ENCODE measurements at regions not wholly inside any gene's neighbourhood (a gene's known extent, or its start where the extent isn't known, plus 50 kb on each side); places are given as distances from the start of the nearest gene placed in this dataset.

GRCh38 chr7:145520284-145520683 is 596.3 kb upstream of the CNTNAP2 start:
- no peaks in the 10 kb centered on the region for H3K9me3 ChIP-seq
- intact Hi-C loops (cut with DNase I; ENCODE audit: low total_unique reads): no loop called here
- H3K4me1 ChIP-seq: no peaks in the 10 kb centered on the region
- H3K27me3 ChIP-seq: no peaks in the 10 kb centered on the region
- H3K27ac ChIP-seq: no peak overlapping the region
- H3K4me3 ChIP-seq: no peak overlapping the region
- DNase-seq (ENCODE audit: low spot score in 2 of 2): no peak
- H3K36me3 ChIP-seq: no peaks in the 10 kb centered on the region
- TF ChIP-seq, protein P1, sequence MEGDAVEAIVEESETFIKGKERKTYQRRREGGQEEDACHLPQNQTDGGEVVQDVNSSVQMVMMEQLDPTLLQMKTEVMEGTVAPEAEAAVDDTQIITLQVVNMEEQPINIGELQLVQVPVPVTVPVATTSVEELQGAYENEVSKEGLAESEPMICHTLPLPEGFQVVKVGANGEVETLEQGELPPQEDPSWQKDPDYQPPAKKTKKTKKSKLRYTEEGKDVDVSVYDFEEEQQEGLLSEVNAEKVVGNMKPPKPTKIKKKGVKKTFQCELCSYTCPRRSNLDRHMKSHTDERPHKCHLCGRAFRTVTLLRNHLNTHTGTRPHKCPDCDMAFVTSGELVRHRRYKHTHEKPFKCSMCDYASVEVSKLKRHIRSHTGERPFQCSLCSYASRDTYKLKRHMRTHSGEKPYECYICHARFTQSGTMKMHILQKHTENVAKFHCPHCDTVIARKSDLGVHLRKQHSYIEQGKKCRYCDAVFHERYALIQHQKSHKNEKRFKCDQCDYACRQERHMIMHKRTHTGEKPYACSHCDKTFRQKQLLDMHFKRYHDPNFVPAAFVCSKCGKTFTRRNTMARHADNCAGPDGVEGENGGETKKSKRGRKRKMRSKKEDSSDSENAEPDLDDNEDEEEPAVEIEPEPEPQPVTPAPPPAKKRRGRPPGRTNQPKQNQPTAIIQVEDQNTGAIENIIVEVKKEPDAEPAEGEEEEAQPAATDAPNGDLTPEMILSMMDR (IDR thresholded peaks at IDR 0.05): no peak
- TF ChIP-seq POLR2A (IDR thresholded peaks at IDR 0.05): no peak
- no peak for TF ChIP-seq POLR2AphosphoS5 (IDR thresholded peaks at IDR 0.05)

DNA sequence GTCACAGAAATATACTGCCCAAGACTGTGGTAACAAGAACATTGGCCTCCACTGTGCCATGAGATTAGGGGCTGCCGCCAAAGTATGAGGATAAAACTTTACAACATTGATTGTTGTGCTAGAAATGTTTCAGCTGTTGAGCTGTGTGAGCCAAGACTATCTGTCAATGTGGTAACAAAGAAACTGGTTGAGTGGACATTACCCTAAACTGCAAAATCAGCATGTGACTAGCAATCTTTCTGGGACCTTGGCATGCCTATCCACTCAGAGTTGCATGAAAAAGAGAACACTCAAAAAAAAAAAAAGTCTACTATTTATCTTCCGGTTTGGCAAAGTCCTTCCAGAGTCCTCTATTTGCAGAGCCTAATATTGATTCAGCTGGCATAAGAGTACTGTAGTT is 605.6 kb upstream of the CNTNAP2 start:
- no peak overlapping the region for H3K27ac ChIP-seq
- DNase-seq (ENCODE audit: low spot score in 2 of 2): no peak
- no peaks in the 10 kb centered on the region for H3K36me3 ChIP-seq
- H3K27me3 ChIP-seq: no peaks in the 10 kb centered on the region
- no peaks in the 10 kb centered on the region for H3K4me1 ChIP-seq
- intact Hi-C loops (cut with DNase I; ENCODE audit: low total_unique reads): no loop called here
- H3K9me3 ChIP-seq: peaks cover 0 to 4% of the 10 kb centered on the region in 2 donors
- H3K4me3 ChIP-seq: no peak overlapping the region
- TF ChIP-seq, protein P1 (IDR thresholded peaks at IDR 0.05): no peak
- TF ChIP-seq POLR2AphosphoS5 (IDR thresholded peaks at IDR 0.05) (no peak), POLR2A (IDR thresholded peaks at IDR 0.05) (no peak)

- Histone ChIP-seq H3K4me1 (no peaks in the 10 kb centered on the region), H3K4me3 (no peak overlapping the region), H3K27ac (no peak overlapping the region), H3K9me3 (no peaks in the 10 kb centered on the region), H3K27me3 (no peaks in the 10 kb centered on the region), H3K36me3 (no peaks in the 10 kb centered on the region)
- intact Hi-C loops (cut with DNase I; ENCODE audit: low total_unique reads): no loop called here
- TF ChIP-seq, protein P1 (IDR thresholded peaks at IDR 0.05): no peak
- TF ChIP-seq POLR2A (IDR thresholded peaks at IDR 0.05) (no peak), POLR2AphosphoS5 (IDR thresholded peaks at IDR 0.05) (no peak)
- DNase-seq (ENCODE audit: low spot score in 2 of 2): no peak
Measured at GRCh38 chr7:145497911-145498525, 618.6 kb upstream of the CNTNAP2 start.

DNA sequence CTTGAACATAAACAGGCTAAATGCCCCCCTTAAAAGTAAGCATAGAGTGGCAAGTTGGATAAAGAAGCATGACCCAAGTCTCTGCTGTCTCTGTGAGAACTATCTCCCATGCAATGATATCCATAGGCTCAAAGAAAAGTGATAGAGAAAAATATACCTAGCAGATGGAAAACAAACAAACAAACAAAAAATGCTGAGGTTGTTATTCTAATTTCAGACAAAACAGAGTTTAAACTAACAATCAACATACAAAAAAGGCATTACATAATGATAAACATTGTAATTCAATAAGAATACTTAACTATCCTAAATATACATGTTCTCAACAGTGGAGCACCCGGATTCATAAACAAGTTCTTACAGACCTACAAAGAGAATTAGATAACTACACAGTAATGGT is 626.2 kb upstream of the CNTNAP2 start:
- Histone ChIP-seq H3K4me1 (no peaks in the 10 kb centered on the region), H3K4me3 (no peak overlapping the region), H3K27me3 (no peaks in the 10 kb centered on the region), H3K9me3 (peaks cover 0 to 19% of the 10 kb centered on the region in 2 donors), H3K36me3 (no peaks in the 10 kb centered on the region), H3K27ac (no peak overlapping the region)
- TF ChIP-seq, protein P1 (IDR thresholded peaks at IDR 0.05): no peak
- TF ChIP-seq POLR2AphosphoS5 (IDR thresholded peaks at IDR 0.05): no peak
- TF ChIP-seq POLR2A (IDR thresholded peaks at IDR 0.05): no peak
- intact Hi-C loops (cut with DNase I; ENCODE audit: low total_unique reads): no loop called here
- no peak for DNase-seq (ENCODE audit: low spot score in 2 of 2)

DNA sequence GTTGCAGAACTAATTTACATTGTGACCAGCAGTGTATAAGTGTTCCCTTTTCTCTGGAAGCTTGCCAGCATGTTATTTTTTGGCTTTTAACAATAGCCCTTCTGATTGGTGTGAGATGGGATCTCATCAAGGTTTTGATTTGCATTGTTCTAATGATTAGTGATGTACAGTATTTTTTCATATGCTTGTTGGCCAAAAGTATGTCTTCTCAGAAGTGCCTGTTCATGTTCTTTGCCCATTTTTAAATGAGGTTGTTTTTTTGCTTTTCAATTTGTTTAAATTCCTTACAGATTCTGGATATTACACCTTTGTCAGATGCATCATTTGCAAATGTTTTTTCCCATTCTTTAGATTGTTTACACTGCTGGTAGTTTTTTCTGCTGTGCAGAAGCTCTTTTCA is 627.0 kb upstream of the CNTNAP2 start:
- no peak overlapping the region for H3K4me3 ChIP-seq
- no peak for DNase-seq (ENCODE audit: low spot score in 2 of 2)
- no peaks in the 10 kb centered on the region for H3K36me3 ChIP-seq
- no peaks in the 10 kb centered on the region for H3K27me3 ChIP-seq
- peaks cover 0 to 19% of the 10 kb centered on the region in 2 donors for H3K9me3 ChIP-seq
- H3K4me1 ChIP-seq: no peaks in the 10 kb centered on the region
- TF ChIP-seq, protein P1 (IDR thresholded peaks at IDR 0.05): no peak
- TF ChIP-seq POLR2AphosphoS5 (IDR thresholded peaks at IDR 0.05) (no peak), POLR2A (IDR thresholded peaks at IDR 0.05) (no peak)
- intact Hi-C loops (cut with DNase I; ENCODE audit: low total_unique reads): loop anchor here (5.0 kb wide), 1 partner anchor 243 kb away; no protein-coding TSS in a partner anchor
- H3K27ac ChIP-seq: no peak overlapping the region

Data from breast epithelium (tissue), 4 donors.